GM13977 (cell line): ENCODE measurements at regions not wholly inside any gene's neighbourhood (a gene's known extent, or its start where the extent isn't known, plus 50 kb on each side); places are given as distances from the start of the nearest gene placed in this dataset.

Experiments used
- DNase-seq: peaks from one replicate; pipeline ENCODE4 v3.0.0; 2012; ENCODE audit warnings: low spot score
- in situ Hi-C: fragments of 300-500 bp; cut with MboI; formaldehyde crosslinking; loops from one replicate; pipeline ENCODE4 v1.12.0; 2022; ENCODE audit warnings: low sequenced_read_pairs, low pct_unique_long_range_greater_than_20kb, mixed read lengths, inconsistent platforms; ENCODE audit not compliant: unreplicated experiment
- TF ChIP-seq, protein P1 (sequence below): IDR thresholded peaks from 2 replicates; pipeline ENCODE4 v1.5.1; 2012; ENCODE audit warnings: mild to moderate bottlenecking, control low read depth; ENCODE audit not compliant: insufficient read depth; ENCODE audit errors: extremely low read depth, missing control alignments

DNA sequence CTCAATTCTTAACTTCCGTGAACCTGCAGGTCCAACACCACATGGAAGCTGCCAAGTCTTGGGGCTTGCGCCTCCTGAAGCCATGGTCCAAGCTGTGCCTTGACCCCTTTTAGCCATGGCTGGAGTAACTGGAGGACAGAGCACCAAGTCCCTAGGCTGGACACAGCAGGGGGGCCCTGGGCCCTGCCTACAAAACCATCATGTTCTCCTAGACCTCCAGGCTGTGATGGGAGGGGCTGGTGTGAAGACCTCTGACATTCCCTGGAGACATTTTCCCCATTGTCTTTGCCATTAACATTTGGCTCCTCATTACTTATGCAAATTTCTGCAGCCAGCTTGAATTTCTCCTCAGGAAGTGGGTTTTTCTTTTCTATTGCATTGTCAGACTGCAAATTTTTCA is 570.1 kb downstream of the FSCB start:
- TF ChIP-seq, protein P1, sequence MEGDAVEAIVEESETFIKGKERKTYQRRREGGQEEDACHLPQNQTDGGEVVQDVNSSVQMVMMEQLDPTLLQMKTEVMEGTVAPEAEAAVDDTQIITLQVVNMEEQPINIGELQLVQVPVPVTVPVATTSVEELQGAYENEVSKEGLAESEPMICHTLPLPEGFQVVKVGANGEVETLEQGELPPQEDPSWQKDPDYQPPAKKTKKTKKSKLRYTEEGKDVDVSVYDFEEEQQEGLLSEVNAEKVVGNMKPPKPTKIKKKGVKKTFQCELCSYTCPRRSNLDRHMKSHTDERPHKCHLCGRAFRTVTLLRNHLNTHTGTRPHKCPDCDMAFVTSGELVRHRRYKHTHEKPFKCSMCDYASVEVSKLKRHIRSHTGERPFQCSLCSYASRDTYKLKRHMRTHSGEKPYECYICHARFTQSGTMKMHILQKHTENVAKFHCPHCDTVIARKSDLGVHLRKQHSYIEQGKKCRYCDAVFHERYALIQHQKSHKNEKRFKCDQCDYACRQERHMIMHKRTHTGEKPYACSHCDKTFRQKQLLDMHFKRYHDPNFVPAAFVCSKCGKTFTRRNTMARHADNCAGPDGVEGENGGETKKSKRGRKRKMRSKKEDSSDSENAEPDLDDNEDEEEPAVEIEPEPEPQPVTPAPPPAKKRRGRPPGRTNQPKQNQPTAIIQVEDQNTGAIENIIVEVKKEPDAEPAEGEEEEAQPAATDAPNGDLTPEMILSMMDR, result no peak
- in situ Hi-C loops, result no loop called here

GRCh38 chr14:43934102-43934501 is 573.0 kb downstream of the FSCB start:
- in situ Hi-C loops, result no loop called here
- no peak for DNase-seq
- TF ChIP-seq, protein P1, result no peak

More for the DNA sequence above, 570.1 kb downstream of the FSCB start:
- DNase-seq, result no peak

DNA sequence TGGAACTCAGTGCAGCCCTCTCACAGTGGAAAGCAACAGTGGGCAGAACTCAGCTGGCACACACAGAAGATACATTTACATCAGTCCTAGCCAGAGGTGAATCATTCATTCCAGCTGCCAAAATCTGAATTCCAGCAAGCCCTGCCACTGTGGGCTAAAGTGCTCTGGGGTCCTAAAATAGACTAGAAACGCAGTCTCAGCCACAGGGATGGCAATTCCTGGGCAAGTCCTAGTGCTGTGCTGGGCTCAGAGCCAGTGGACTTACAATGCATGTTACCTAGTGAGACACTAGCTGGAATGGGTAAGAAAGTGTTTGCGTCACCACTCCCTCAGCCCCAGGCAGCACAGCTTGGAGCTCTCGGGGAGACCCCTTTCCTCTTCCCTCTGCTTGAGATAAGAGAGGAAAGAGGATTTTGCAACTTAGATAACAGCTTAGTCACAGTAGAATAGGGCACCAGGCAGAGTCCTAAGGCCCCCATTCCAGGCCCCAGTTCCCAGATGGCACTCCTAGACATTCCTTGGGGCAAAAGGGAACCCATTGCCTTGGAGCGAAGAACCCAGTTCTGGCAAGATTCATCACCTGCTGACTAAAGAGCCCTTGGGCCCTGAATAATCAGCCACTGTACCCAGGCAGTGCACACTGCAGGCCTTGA is 592.9 kb downstream of the FSCB start:
- in situ Hi-C loops, result no loop called here
- TF ChIP-seq, protein P1, result no peak
- no peak for DNase-seq

DNA sequence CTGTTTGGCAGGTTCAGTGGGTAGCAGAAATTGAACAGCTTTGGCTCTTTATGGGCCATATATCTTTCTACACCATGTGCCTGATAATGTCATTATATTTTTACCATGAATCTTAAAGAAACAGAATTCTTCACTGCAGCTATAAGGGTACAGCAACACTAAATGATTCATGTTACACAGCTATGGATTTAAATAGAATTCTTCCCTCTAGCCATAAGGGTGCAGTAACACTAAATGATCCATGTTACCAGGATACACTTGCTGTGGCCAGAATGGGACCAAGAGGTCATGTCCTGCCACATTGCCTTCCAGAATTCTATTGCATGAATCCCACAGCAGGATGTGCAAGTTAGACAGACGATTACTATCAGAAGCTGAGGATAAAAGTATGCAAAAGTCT is 603.9 kb downstream of the FSCB start:
- in situ Hi-C loops, result no loop called here
- TF ChIP-seq, protein P1, result no peak

GRCh38 chr14:43901911-43902673 is 605.0 kb downstream of the FSCB start:
- TF ChIP-seq, protein P1, result no peak
- in situ Hi-C loops, result no loop called here
- no peak for DNase-seq

More for the DNA sequence above, 603.9 kb downstream of the FSCB start:
- no peak for DNase-seq

DNA sequence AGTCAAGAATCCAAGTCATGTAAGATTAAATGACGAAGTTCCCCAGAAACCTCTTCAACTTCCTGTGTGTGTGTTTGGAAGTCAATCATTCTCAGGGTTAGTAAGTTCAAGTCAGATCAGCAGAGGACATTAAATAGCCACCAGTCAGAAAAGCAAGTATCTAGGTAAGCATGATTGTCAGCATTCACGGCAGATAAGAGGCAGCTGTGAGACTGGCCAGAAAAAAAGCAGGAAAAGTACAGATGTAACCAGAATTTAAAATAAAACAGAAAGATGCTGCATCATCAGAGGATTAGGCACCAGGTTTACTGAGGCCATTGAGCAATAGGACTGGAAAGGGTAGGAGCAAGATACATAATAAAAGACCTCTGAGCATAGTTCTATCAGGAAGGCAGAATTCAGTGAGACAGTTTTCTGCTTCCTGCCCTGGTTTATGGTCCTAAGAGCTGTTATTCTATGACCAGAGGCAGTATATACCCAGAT is 606.9 kb downstream of the FSCB start:
- TF ChIP-seq, protein P1, result no peak
- in situ Hi-C loops, result no loop called here
- no peak for DNase-seq
